NOMO-1 treated with dmso at 0.1 percent for 144 hours (cell line): ENCODE measurements at regions not wholly inside any gene's neighbourhood (a gene's known extent, or its start where the extent isn't known, plus 50 kb on each side); places are given as distances from the start of the nearest gene placed in this dataset.
"Not testable (repeated sequence)": the region's sequence is repeated elsewhere in the genome, so short reads cannot be mapped to it uniquely, and the experiment has no call there.

Experiments used
- DNase-seq: peaks from one replicate; lab custom pipeline; 2025; ENCODE audit not compliant: unreplicated experiment; lab: John Stamatoyannopoulos, UW

GRCh38 chr7:67608806-67609205, 612.2 kb downstream of the TYW1 start:
- no peak for DNase-seq

GRCh38 chr7:67610897-67611296, 614.3 kb downstream of the TYW1 start:
- DNase-seq: no peak

DNA sequence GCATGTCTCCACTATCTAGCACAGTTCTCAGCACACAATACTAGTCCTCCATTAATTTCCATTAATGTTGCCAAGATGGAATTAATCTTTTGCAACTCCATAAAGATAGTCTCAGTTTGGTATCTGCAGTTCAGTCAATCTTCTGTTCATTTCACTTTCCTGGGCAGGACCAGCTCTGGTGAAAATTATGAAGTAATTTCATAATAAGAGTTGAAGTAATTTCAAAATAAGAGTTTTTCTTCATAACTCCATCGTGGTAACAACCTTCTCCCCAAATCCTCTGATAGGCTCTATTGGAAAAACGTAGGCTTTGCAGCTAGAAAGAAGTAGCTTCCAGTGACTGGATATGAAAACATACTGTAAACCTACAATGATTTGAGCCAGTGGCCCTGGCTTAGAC, 618.2 kb downstream of the TYW1 start:
- no peak for DNase-seq

DNA sequence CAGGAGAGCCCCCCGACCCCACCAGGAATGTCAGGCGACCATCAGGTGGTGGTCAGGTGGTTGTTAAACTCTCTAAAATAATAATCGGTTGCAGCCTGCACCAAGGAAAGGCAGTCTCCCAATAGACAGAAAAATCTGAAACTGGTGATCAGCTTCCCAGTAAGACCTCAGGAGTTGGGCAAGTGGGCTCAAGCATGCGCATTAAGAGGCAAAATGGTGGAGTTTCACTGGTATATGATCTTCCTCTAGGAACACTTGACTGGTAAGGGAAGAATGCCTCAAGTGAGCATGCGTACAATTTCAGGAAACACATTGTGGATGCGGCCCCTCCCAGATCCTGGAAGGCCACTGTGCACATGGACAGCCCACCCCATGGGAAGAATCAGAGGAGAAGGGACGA, 619.9 kb downstream of the TYW1 start:
- DNase-seq: no peak

DNA sequence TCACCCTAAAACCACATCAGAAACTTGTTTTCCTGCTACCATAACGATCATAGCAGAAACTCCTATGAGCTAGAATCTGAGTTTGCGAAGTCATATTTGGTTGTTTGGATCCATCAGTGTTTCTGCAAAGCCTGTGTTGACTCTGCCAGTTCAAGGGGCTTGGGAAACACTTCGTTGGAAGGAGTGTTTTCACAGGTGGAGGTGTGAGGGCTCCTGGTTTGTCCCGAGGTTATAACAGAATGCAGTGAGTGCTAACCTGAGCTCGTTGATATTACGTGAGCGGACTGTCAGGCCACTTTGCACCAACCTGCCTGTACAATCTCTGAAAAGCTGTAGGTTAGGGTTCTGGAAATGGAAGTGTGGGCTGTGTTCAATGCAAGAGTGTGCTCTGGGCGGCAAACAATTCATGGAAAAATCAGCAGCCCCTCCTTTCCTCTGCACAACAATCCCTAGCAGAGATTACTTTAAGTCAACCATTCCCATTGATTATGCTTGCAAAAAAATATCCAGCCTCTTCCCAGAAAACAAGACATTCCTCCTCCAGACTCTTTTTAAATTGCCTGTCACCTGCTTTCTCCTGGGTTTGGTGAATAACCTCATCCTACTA, 622.0 kb downstream of the TYW1 start:
- no peak for DNase-seq

DNA sequence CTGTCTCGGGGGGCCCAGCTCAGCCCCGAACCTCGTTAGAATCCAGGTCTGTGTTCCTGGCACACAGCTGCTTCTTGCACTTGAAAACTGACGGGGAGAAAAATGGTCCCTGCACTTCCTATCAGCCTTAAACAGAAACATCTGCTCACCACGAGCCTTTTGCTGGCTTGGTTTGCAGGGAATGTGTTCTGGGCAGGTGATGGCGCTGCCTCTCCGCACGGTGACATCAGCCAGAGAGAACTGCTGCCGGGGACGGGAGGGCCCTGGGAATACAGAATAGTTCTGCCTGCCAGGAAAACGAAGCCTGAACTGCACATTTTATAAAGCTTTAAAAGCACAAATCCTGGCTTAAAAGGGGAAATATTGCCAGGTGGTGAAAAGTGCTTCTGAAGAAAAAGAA, 622.5 kb downstream of the TYW1 start:
- DNase-seq: no peak

DNA sequence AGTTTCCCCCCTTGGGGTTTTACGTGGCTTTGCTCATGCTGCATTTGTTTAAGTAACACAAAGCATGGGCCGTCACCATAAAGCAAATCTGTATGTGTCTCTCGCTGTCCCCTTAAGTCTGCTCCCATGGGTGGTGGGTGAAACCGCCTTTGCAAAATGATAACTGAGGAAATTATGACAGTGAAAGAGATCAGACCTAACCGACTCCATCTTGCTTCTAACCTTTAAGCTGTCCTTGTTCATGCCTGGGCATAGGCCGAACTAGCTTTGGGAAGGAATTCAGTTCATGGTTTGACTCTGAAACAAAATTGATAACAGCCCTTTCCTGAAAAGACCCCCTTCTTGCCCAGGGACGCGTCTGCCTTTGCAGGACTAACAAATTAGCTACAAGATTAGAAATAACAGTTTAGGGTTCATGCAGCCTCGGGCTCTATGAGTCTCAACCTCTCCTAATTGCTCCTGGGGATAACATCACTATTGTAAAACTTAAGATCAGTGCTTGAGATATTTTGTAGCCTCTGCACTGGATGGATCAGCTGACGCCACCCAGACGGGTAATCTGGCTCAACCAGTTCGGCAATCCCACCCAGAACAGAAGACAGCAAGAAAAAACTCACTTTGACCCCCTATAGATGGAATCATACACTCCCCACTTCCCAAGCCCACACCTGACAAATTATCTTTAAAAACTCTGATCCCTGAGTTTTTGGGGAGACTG, 623.7 kb downstream of the TYW1 start:
- DNase-seq: no peak

- no peak for DNase-seq
These were observed 625.1 kb downstream of the TYW1 start for GRCh38 chr7:67621704-67622103.

- DNase-seq: no peak
These were observed 628.7 kb downstream of the TYW1 start for GRCh38 chr7:67625257-67625737.

DNA sequence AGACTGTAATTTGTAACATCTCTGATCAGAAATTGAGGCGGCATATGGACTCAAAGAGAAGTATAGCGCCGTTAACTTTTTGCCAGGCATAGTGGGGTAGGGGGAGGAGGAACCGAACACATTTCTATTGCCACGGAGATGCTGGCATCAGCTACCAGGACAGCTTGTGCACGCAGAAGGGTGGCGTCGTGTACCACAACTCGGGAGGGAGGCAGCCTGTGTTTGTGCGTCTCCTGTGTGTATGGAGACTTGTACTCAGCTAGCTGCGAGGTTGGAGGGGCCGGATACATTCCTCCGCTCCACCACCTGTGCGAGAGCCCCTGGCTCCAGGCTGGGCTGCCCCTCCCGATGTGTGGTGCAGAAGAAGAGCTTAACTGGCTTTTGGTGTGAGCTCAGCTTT, 634.8 kb downstream of the TYW1 start:
- no peak for DNase-seq

DNA sequence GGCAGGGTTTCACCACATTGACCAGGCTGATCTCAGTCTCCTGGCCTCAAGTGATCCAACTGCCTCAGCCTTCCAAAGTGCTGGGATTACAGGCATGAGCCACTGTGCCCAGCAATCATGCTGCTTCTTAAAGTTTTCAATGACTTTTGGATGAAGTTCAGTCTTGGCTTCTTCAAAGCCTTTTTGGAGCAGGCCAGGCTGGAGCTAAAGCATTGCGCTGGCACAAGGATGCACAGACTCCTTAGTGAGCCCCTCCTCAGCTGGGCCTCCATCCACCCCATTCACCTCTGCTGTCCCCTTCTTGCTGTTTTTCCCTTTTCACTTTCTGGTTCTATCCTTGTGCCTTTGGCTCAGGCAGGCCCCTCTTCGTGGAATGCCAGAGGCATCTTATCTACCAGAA, 638.6 kb downstream of the TYW1 start:
- no peak for DNase-seq

DNA sequence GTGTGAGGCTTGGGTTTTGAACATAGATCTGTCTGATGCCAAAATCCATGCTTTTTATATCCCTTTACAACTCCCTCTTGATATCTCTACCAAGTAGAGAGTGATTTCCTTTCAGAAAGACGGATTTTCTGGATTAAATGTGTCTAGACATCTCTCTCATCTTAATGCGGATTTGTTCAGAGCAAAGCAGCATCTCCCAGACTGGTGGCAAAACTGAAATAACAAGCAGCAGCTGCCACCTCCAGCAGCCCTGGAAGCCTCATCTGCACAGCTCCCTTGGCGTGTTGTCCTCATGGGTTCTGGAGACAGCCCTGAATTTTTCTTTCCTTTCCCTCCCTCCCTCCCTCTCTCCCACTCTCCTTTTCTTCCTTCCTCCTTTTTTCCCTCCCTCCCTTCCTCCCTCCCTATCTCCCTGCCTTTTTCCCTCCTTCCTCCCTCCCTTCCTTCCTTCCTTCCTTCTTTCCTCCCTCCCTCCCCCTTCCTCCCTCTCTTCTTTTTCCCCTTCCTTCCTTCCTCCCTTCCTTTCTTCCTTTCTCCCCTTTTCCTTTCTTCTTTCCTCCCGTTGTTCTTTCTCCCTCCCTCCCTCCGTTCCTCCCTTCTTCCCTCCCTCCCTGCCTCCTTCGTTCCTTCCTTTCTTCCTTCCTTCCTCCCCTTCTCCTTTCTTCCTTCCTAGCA, 639.9 kb downstream of the TYW1 start:
- DNase-seq: no peak

DNA sequence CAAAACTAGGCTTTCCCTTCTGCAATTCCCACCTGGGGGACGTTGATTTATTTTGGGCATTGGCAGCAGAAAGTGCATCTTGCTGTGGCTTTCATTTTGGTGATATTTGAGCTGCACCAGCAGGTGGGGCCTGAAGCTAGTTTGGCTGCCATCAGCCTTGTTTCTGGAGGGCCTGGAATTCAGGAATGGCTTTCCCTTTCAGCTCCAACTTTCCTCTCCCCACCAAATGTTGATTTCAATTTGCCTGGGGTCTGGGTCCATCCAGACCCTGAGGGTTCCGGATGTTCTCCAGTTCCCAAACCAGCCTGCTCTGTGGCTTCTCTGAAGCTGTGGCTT, 640.4 kb downstream of the TYW1 start:
- DNase-seq: no peak

- not testable (repeated sequence) for DNase-seq
These were observed 645.9 kb downstream of the TYW1 start for GRCh38 chr7:67642542-67642941.

DNA sequence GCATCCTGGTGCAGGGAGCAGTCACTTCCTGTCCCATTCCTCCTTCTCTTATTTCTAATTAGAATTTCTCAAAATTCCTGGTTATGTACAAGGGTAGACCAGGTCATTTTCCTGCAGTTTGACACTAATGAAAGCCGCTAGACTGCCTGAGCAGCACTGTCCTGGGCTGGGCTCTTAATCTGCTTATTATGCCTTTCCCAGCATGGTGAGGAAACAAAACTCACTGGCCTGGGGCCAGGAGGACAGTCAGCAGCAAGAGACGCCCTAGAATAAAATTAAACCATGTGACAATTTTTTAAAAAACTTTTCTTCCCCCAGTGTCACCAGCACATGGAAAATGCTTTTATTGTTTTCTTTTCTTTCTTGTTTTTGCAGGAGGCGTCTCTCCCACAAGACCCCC, 647.5 kb downstream of the TYW1 start:
- no peak for DNase-seq

- no peak for DNase-seq
These were observed 656.3 kb downstream of the TYW1 start for GRCh38 chr7:67652937-67653336.

- DNase-seq: no peak
These were observed 657.3 kb downstream of the TYW1 start for GRCh38 chr7:67653856-67654454.

GRCh38 chr7:67654642-67655041, 658.0 kb downstream of the TYW1 start:
- no peak for DNase-seq

DNA sequence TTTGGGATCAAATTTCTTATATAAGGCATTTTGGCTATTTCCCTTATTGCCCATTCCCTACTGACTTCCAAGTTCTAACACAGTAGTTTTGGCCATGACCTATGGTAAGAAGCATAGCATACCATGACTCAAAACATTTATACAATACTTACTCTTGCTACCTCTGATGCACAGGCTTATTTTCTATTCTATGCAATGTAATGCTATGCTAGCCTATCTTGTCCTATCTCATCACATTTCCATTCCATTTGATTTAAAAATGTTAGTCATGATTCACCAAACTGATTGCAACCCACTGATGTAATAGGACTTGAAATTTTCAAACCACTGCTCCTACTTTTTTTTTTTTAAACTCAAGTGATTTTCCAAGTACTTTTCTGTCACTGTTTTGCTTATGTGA, 658.5 kb downstream of the TYW1 start:
- no peak for DNase-seq

GRCh38 chr7:67659091-67659490, 662.5 kb downstream of the TYW1 start:
- no peak for DNase-seq

- no peak for DNase-seq
These were observed 666.2 kb downstream of the TYW1 start for GRCh38 chr7:67662804-67663203.

DNA sequence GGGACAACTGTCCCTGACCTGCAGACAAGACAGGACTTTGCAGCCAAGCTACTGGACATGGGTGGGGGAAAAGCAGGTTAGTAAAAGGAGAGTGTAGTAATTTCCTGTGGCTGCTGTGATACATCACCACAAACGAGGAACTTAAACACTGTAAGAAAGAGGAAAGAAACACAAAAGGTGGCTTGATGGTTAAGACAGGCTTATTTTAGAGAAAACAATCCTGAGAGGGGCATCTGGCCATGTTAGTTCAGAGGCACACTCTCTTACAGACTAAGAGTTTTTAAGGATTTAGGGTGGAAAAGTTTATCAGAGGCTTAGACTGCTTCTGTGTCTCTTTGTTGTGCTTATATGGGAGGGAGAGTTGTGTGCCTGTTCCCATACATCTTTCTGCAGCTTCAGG, 667.0 kb downstream of the TYW1 start:
- no peak for DNase-seq
